ENCODE measurements at regions not wholly inside any gene's neighbourhood (a gene's known extent, or its start where the extent isn't known, plus 50 kb on each side); places are given as distances from the start of the nearest gene placed in this dataset.
A peak's percentile ranks its signal among the peaks of the same experiment; 100 is the strongest.

DNA sequence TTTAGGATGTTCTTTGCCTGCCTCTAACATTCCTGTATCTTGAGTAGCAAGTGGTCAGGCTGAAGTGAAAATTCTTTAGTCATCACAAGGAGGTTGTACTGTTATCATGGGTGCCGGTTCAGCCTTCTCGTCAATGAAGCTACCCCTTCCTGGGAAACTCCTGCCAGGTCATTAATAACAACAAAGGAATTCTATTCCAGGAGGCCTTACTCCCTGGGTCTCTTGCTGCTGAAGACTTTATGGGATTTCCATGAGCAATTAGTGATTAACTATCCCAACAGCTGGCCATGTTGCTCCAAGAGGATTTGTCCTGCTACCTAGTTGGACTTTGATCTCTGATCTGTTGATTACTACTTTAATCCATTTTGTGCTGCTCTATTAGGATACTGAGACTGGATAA, 62.7 kb upstream of the ELOVL5 start:
- Histone ChIP-seq H3K79me1 (ENCODE audit: low read depth, low read length) (no peaks in the 10 kb centered on the region), H3K9ac (replicated peaks in 1 of 4; ENCODE audit: extremely low read depth in 1 of 4, low read depth in 3 of 4, low read length in 3 of 4) (no peak overlapping the region), H3K18ac (ENCODE audit: extremely low read depth, low read length) (no peak overlapping the region), H3K79me2 (ENCODE audit: control insufficient read depth in 1 of 2, insufficient read depth in 2 of 2, low read length in 2 of 2) (no peaks in the 10 kb centered on the region), H2BK15ac (ENCODE audit: low read length) (no peak overlapping the region), H3K27me3 (replicated peaks in 1 of 4; ENCODE audit: control insufficient read depth in 3 of 4, extremely low read depth in 1 of 4, insufficient read depth in 3 of 4, low read length in 3 of 4) (no peaks in the 10 kb centered on the region), H2BK20ac (ENCODE audit: low read length) (no peak overlapping the region), H4K91ac (replicated peaks; ENCODE audit: insufficient read length, low read length) (no peak overlapping the region), H3K4me3 (ENCODE audit: extremely low read depth in 1 of 4, insufficient read depth in 2 of 4, low read depth in 3 of 4, low read length in 4 of 4) (no peak overlapping the region), H2BK12ac (ENCODE audit: low read depth, low read length) (no peak overlapping the region), H2BK5ac (ENCODE audit: low read depth, low read length) (no peak overlapping the region), H3K4ac (replicated peaks; ENCODE audit: insufficient read length, low read depth, low read length) (no peak overlapping the region), H3K14ac (ENCODE audit: insufficient read length) (no peak overlapping the region), H2AK5ac (ENCODE audit: low read depth, low read length) (no peak overlapping the region), H3K4me1 (replicated peaks in 1 of 4; ENCODE audit: control insufficient read depth in 3 of 4, insufficient read depth in 4 of 4, low read length in 3 of 4) (peaks cover 0 to 2% (median 0%) of the 10 kb centered on the region in 4 experiments; a peak in 1 of 7 replicates), H3K27ac (ENCODE audit: low read depth, low read length) (no peak overlapping the region), H2AFZ (ENCODE audit: low read length) (no peak overlapping the region), H3K56ac (replicated peaks; ENCODE audit: insufficient read length, low read depth, low read length) (no peak overlapping the region), H3K4me2 (ENCODE audit: insufficient read depth in 1 of 2, low read depth in 2 of 2, low read length in 2 of 2) (no peak overlapping the region), H3K23me2 (ENCODE audit: low read depth, low read length) (no peaks in the 10 kb centered on the region; the same call in 1 of the 2 replicates), H3K9me3 (ENCODE audit: insufficient read depth in 2 of 2, low read depth in 1 of 2, low read length in 1 of 2) (no peaks in the 10 kb centered on the region), H4K20me1 (replicated peaks in 1 of 2; ENCODE audit: control insufficient read depth in 1 of 2, insufficient read depth in 2 of 2, low read length in 2 of 2) (no peaks in the 10 kb centered on the region), H3K23ac (ENCODE audit: insufficient read length) (no peak overlapping the region), H4K5ac (ENCODE audit: insufficient read length, low read depth, low read length) (no peak overlapping the region), H2BK120ac (replicated peaks; ENCODE audit: low read depth, low read length) (no peak overlapping the region), H3K36me3 (ENCODE audit: control insufficient read depth in 2 of 4, insufficient read depth in 4 of 4, low read length in 3 of 4) (no peaks in the 10 kb centered on the region), H4K8ac (ENCODE audit: extremely low read depth, insufficient read depth, low read length) (no peak overlapping the region)
- ChIA-PET CTCF (ENCODE audit: partially characterized antibody) (interaction anchor here (0.8 to 3.7 kb wide), 23 partner anchors 11 to 996 kb away, joined by 3 to 21 read pairs (median 5); no protein-coding TSS in a partner anchor), POLR2A (ENCODE audit: partially characterized antibody) (no interaction called here)
- no peak for DNase-seq (ENCODE audit: low read depth in 1 of 2, low spot score in 2 of 2)
- WGBS, 2 experiments (ENCODE audit: extremely low coverage in 1 of 2, insufficient coverage in 1 of 2, insufficient read length in 1 of 2, insufficient replicate concordance in 2 of 2, low coverage in 1 of 2, low lambda C conversion rate in 2 of 2, missing lambda C conversion rate in 1 of 2): 70% methylated on average over 2 of the region's 2 CpGs; no CpG with 5 or more reads in 1 of the 2 experiments
- TF ChIP-seq POU5F1 (IDR thresholded peaks at IDR 0.05; ENCODE audit: low read depth, low read length) (no peak), JUN (IDR thresholded peaks at IDR 0.05; ENCODE audit: low read depth, low read length) (no peak), KDM5A (IDR thresholded peaks at IDR 0.05; ENCODE audit: low read length) (no peak), NANOG (IDR thresholded peaks at IDR 0.05; ENCODE audit: insufficient read depth, low read depth, low read length, poor library complexity, severe bottlenecking) (peak; percentile 57), E2F6 (IDR thresholded peaks at IDR 0.05) (no peak), RXRA (IDR thresholded peaks at IDR 0.05; ENCODE audit: insufficient read depth, low read depth, low read length) (no peak)
- no peak for FAIRE-seq

Data from H1 (cell line).